Endodermal cell (in vitro differentiated cells): ENCODE measurements at regions not wholly inside any gene's neighbourhood (a gene's known extent, or its start where the extent isn't known, plus 50 kb on each side); places are given as distances from the start of the nearest gene placed in this dataset.
A peak's percentile ranks its signal among the peaks of the same experiment; 100 is the strongest.

Source experiments
- DNase-seq: peaks from one replicate; pipeline ENCODE4 v3.0.0-alpha.2; 2017
- H3K27ac ChIP-seq: 2 replicates; pipeline ENCODE4 v1.5.1; 2013; ENCODE audit warnings: mild to moderate bottlenecking, low read depth, low read length, moderate library complexity
- H3K27me3 ChIP-seq: 2 replicates; pipeline ENCODE4 v1.6.1; 2013; ENCODE audit warnings: mild to moderate bottlenecking, low read length, moderate library complexity; ENCODE audit not compliant: insufficient read depth, control insufficient read depth, poor library complexity, severe bottlenecking
- H3K36me3 ChIP-seq: 2 replicates; pipeline ENCODE4 v1.7.0; 2013; ENCODE audit warnings: mild to moderate bottlenecking, low read length, moderate library complexity; ENCODE audit not compliant: control insufficient read depth, insufficient read depth
- H3K4me1 ChIP-seq: one replicate; pipeline ENCODE4 v1.7.0; 2013; ENCODE audit warnings: low read length; ENCODE audit not compliant: control insufficient read depth, insufficient read depth
- H3K4me3 ChIP-seq: 2 replicates; pipeline ENCODE4 v1.5.1; 2013; ENCODE audit warnings: mild to moderate bottlenecking, low read length, moderate library complexity
- H3K9ac ChIP-seq: 2 replicates; pipeline ENCODE4 v1.6.1; 2013; ENCODE audit warnings: mild to moderate bottlenecking, low read length, moderate library complexity; ENCODE audit not compliant: poor library complexity, severe bottlenecking; ENCODE audit errors: extremely low read depth
- H3K9me3 ChIP-seq: 2 replicates; pipeline ENCODE4 v1.6.1; 2013; ENCODE audit warnings: mild to moderate bottlenecking, low read length, moderate library complexity; ENCODE audit not compliant: control insufficient read depth
- H3K27ac Mint-ChIP-seq: 2 replicates; pipeline ENCODE4 v1.8.0; 2020; ENCODE audit warnings: mixed read lengths
- H3K27me3 Mint-ChIP-seq: 2 replicates; pipeline ENCODE4 v1.8.0; 2021; ENCODE audit warnings: mild to moderate bottlenecking, mixed read lengths; ENCODE audit not compliant: insufficient read depth
- H3K36me3 Mint-ChIP-seq: 2 replicates; pipeline ENCODE4 v1.8.0; 2020; ENCODE audit warnings: low read depth, mixed read lengths
- H3K4me1 Mint-ChIP-seq: 2 replicates; pipeline ENCODE4 v1.8.0; 2020; ENCODE audit warnings: mixed read lengths
- H3K4me3 Mint-ChIP-seq: 2 replicates; pipeline ENCODE4 v1.8.0; 2020; ENCODE audit warnings: mild to moderate bottlenecking, moderate library complexity, mixed read lengths
- H3K9me3 Mint-ChIP-seq: 2 replicates; pipeline ENCODE4 v1.8.0; 2020; ENCODE audit warnings: mild to moderate bottlenecking, mixed read lengths
- WGBS, 2 experiments: methylation state at CpG; one replicate each; pipeline versions ENCODE4 v1.1.5 to v1.1.7; 2013; ENCODE audit warnings: missing lambda C conversion rate in 2 of 2, mixed read lengths in 1 of 2; ENCODE audit not compliant: insufficient coverage in 1 of 2, insufficient read length in 1 of 2; 5-methylcytosine and 5-hydroxymethylcytosine counted together
- TF ChIP-seq, protein P1 (sequence below): fragments of 200-600 bp; sonication (generic); conservative IDR thresholded peaks from 2 replicates; pipeline ENCODE4 v1.5.0; 2021; ENCODE audit warnings: antibody characterized with exemption, mild to moderate bottlenecking

DNA sequence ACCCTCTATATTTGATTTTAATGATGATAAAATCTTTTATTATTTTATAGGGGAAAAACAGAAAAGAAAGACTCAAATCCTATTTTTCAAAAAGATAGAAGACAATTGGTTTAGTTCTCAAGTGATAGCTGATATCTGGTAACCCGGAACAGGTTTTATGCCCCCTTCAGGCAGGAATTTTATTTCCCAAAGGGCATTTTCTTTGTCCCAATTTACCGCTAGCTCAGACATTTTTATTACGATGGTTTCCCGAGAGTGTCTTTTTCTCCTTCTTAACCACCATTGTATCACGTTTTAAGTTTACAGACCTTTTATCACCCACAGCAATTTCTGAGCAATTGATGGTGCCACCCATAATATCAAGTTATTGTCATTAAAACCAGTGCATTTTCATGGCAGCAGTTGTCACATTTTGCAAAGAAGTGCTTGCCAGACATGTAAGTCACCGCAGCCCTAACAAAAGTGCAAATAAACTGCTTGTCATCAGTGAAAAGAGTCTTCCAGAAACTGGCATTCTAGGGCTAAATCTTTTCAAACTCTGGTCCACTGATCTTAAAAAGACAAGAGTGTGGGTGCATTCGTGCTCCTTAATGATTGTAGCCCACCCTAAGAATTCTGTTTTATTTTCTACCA lies 204.8 kb upstream of the VCX start:
- no peak for DNase-seq
- TF ChIP-seq, protein P1, sequence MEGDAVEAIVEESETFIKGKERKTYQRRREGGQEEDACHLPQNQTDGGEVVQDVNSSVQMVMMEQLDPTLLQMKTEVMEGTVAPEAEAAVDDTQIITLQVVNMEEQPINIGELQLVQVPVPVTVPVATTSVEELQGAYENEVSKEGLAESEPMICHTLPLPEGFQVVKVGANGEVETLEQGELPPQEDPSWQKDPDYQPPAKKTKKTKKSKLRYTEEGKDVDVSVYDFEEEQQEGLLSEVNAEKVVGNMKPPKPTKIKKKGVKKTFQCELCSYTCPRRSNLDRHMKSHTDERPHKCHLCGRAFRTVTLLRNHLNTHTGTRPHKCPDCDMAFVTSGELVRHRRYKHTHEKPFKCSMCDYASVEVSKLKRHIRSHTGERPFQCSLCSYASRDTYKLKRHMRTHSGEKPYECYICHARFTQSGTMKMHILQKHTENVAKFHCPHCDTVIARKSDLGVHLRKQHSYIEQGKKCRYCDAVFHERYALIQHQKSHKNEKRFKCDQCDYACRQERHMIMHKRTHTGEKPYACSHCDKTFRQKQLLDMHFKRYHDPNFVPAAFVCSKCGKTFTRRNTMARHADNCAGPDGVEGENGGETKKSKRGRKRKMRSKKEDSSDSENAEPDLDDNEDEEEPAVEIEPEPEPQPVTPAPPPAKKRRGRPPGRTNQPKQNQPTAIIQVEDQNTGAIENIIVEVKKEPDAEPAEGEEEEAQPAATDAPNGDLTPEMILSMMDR, result peak; percentile 55
- H3K9me3 ChIP-seq, result no peaks in the 10 kb centered on the region

DNA sequence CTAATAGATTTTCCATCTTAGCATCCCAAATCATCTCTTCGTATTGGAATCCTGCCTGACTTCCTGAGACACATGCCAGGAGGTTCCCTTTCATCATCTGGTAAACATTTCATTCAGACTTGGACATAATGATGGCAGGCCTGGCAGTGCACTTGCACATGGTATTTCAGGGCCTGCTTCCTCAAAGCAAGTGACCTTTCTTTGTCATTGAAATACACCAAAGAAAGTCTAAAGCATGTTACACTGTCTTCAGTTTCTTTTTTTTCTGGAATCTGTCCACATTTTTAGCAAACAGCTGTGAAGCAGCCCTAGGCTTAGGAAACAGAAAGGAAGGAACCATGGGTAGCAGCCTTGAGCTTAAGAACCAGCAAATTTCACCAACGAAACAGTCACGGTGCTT lies 205.9 kb upstream of the VCX start:
- Histone ChIP-seq H3K27ac (no peak overlapping the region), H3K4me1 (no peaks in the 10 kb centered on the region), H3K27me3 (no peaks in the 10 kb centered on the region), H3K9me3 (no peaks in the 10 kb centered on the region), H3K36me3 (no peaks in the 10 kb centered on the region), H3K9ac (no peak overlapping the region), H3K4me3 (no peak overlapping the region)
- Mint-ChIP-seq H3K4me3 (no peak overlapping the region), H3K4me1 (no peaks in the 10 kb centered on the region), H3K9me3 (peaks cover 15% of the 10 kb centered on the region), H3K36me3 (peaks cover 7% of the 10 kb centered on the region), H3K27me3 (no peaks in the 10 kb centered on the region), H3K27ac (no peak overlapping the region)
- DNase-seq, result no peak
- 60 to 93% methylated on average over 1 of the region's 3 CpGs for WGBS, 2 experiments
- TF ChIP-seq, protein P1, result no peak

More for the DNA sequence above, 204.8 kb upstream of the VCX start:
- H3K36me3 ChIP-seq, result no peaks in the 10 kb centered on the region
- no peak overlapping the region for H3K9ac ChIP-seq
- no peak overlapping the region for H3K27ac ChIP-seq
- H3K27me3 Mint-ChIP-seq, result no peaks in the 10 kb centered on the region
- WGBS, 2 experiments, result 86 to 92% methylated on average over 1 to 7 of the region's 7 CpGs
- no peak overlapping the region for H3K4me3 ChIP-seq
- peaks cover 2% of the 10 kb centered on the region for H3K4me1 ChIP-seq
- H3K27ac Mint-ChIP-seq, result no peak overlapping the region
- no peak overlapping the region for H3K4me3 Mint-ChIP-seq
- peaks cover 15% of the 10 kb centered on the region for H3K9me3 Mint-ChIP-seq
- H3K36me3 Mint-ChIP-seq, result peaks cover 7% of the 10 kb centered on the region
- H3K4me1 Mint-ChIP-seq, result peaks cover 7% of the 10 kb centered on the region
- H3K27me3 ChIP-seq, result no peaks in the 10 kb centered on the region

DNA sequence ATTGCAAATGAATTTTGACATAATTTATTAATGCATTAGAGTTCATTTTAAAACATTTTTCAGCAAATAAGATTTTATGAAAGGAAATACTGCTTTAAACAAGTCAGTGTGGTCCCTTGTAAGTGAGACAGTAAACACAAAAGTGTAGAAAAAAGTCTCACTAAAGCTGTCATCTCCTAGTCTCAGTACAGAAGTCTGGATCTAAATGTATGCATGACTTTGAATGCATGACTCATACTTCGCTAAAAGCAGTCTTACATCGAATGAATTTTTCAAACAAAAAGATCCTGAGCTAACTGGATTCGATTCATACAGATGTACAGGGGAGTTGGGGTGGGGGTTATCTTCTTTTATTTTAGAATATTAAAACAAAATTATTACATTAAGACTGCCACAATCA lies 207.4 kb upstream of the VCX start:
- no peaks in the 10 kb centered on the region for H3K4me1 ChIP-seq
- Mint-ChIP-seq H3K27ac (no peak overlapping the region), H3K9me3 (peaks cover 8% of the 10 kb centered on the region), H3K36me3 (peaks cover 6% of the 10 kb centered on the region), H3K4me1 (no peaks in the 10 kb centered on the region), H3K27me3 (no peaks in the 10 kb centered on the region), H3K4me3 (no peak overlapping the region)
- no peak overlapping the region for H3K27ac ChIP-seq
- WGBS, 2 experiments, result 95% methylated on average over 2 of the region's 3 CpGs; no CpG with 5 or more reads in 1 of the 2 experiments
- H3K4me3 ChIP-seq, result no peak overlapping the region
- TF ChIP-seq, protein P1, result no peak
- DNase-seq, result no peak
- H3K9me3 ChIP-seq, result no peaks in the 10 kb centered on the region
- no peak overlapping the region for H3K9ac ChIP-seq
- H3K36me3 ChIP-seq, result no peaks in the 10 kb centered on the region
- H3K27me3 ChIP-seq, result no peaks in the 10 kb centered on the region
